Nephron progenitor cell (in vitro differentiated cells): ENCODE measurements at regions not wholly inside any gene's neighbourhood (a gene's known extent, or its start where the extent isn't known, plus 50 kb on each side); places are given as distances from the start of the nearest gene placed in this dataset.

ENCODE experiments used
- DNase-seq: peaks from one replicate; pipeline ENCODE4 v3.0.0; 2021
- H3K27ac Mint-ChIP-seq: 2 replicates; pipeline ENCODE4 v1.8.0; 2021; ENCODE audit warnings: mild to moderate bottlenecking, moderate library complexity, mixed read lengths
- H3K27me3 Mint-ChIP-seq: 2 replicates; pipeline ENCODE4 v1.8.0; 2021; ENCODE audit warnings: mild to moderate bottlenecking, low read depth, mixed read lengths; ENCODE audit not compliant: poor library complexity
- H3K36me3 Mint-ChIP-seq: 2 replicates; pipeline ENCODE4 v1.8.0; 2021; ENCODE audit warnings: low read depth, mixed read lengths
- H3K4me1 Mint-ChIP-seq: 2 replicates; pipeline ENCODE4 v1.8.0; 2021; ENCODE audit warnings: mixed read lengths
- H3K4me3 Mint-ChIP-seq: 2 replicates; pipeline ENCODE4 v1.8.0; 2021; ENCODE audit warnings: mild to moderate bottlenecking, moderate library complexity, mixed read lengths
- H3K9me3 Mint-ChIP-seq: 2 replicates; pipeline ENCODE4 v1.8.0; 2021; ENCODE audit warnings: mild to moderate bottlenecking, moderate library complexity, mixed read lengths
- CTCF ChIP-seq: fragments of 200-600 bp; sonication (generic); IDR thresholded peaks from 2 replicates; pipeline ENCODE4 v1.5.0; 2021; ENCODE audit warnings: antibody characterized with exemption

GRCh38 chr3:182235504-182235903 lies 523.8 kb downstream of the SOX2 start:
- no peaks in the 10 kb centered on the region for H3K36me3 Mint-ChIP-seq
- no peak overlapping the region for H3K27ac Mint-ChIP-seq
- DNase-seq = no peak
- no peak overlapping the region for H3K4me3 Mint-ChIP-seq
- no peaks in the 10 kb centered on the region for H3K9me3 Mint-ChIP-seq
- H3K27me3 Mint-ChIP-seq = peaks cover 4% of the 10 kb centered on the region
- TF ChIP-seq CTCF = no peak
- H3K4me1 Mint-ChIP-seq = peaks cover 17% of the 10 kb centered on the region

GRCh38 chr3:182238126-182238525 lies 526.4 kb downstream of the SOX2 start:
- peaks cover 4% of the 10 kb centered on the region for H3K27me3 Mint-ChIP-seq
- peak overlapping the region; percentile 76 for H3K27ac Mint-ChIP-seq
- peak; percentile 20 for DNase-seq
- no peaks in the 10 kb centered on the region for H3K9me3 Mint-ChIP-seq
- TF ChIP-seq CTCF = no peak
- H3K4me1 Mint-ChIP-seq = peaks cover 18% of the 10 kb centered on the region
- H3K4me3 Mint-ChIP-seq = no peak overlapping the region
- no peaks in the 10 kb centered on the region for H3K36me3 Mint-ChIP-seq

GRCh38 chr3:182239316-182239715 lies 527.6 kb downstream of the SOX2 start:
- Mint-ChIP-seq H3K36me3 (no peaks in the 10 kb centered on the region), H3K4me1 (peaks cover 27% of the 10 kb centered on the region), H3K27ac (no peak overlapping the region), H3K27me3 (peaks cover 4% of the 10 kb centered on the region), H3K4me3 (no peak overlapping the region), H3K9me3 (no peaks in the 10 kb centered on the region)
- TF ChIP-seq CTCF = no peak
- DNase-seq = no peak

GRCh38 chr3:182240474-182240873 lies 528.7 kb downstream of the SOX2 start:
- H3K27me3 Mint-ChIP-seq = peaks cover 4% of the 10 kb centered on the region
- no peaks in the 10 kb centered on the region for H3K9me3 Mint-ChIP-seq
- TF ChIP-seq CTCF = no peak
- H3K4me1 Mint-ChIP-seq = peaks cover 27% of the 10 kb centered on the region
- no peak overlapping the region for H3K4me3 Mint-ChIP-seq
- DNase-seq = no peak
- H3K36me3 Mint-ChIP-seq = no peaks in the 10 kb centered on the region
- H3K27ac Mint-ChIP-seq = no peak overlapping the region

GRCh38 chr3:182241196-182241765 lies 529.6 kb downstream of the SOX2 start:
- Mint-ChIP-seq H3K27me3 (no peaks in the 10 kb centered on the region), H3K4me1 (peaks cover 27% of the 10 kb centered on the region), H3K27ac (no peak overlapping the region), H3K9me3 (no peaks in the 10 kb centered on the region), H3K36me3 (no peaks in the 10 kb centered on the region), H3K4me3 (no peak overlapping the region)
- no peak for TF ChIP-seq CTCF
- DNase-seq = no peak

- H3K27me3 Mint-ChIP-seq = no peaks in the 10 kb centered on the region
- peak; percentile 40 for DNase-seq
- no peaks in the 10 kb centered on the region for H3K36me3 Mint-ChIP-seq
- peaks cover 27% of the 10 kb centered on the region for H3K4me1 Mint-ChIP-seq
- no peak overlapping the region for H3K27ac Mint-ChIP-seq
- no peak overlapping the region for H3K4me3 Mint-ChIP-seq
- no peak for TF ChIP-seq CTCF
- H3K9me3 Mint-ChIP-seq = no peaks in the 10 kb centered on the region
These were observed 530.2 kb downstream of the SOX2 start for GRCh38 chr3:182241766-182242488.
